Mesothelial cell of epicardium (in vitro differentiated cells): ENCODE measurements at regions not wholly inside any gene's neighbourhood (a gene's known extent, or its start where the extent isn't known, plus 50 kb on each side); places are given as distances from the start of the nearest gene placed in this dataset.

ENCODE experiments used
- DNase-seq, 2 experiments: peaks; one replicate each; pipeline ENCODE4 v3.0.0; 2021; ENCODE audit warnings: low spot score in 2 of 2; ENCODE audit not compliant: unreplicated experiment in 2 of 2
- H3K27ac Mint-ChIP-seq: 2 replicates; pipeline ENCODE4 v1.8.0; 2021; ENCODE audit warnings: mixed read lengths
- H3K27me3 Mint-ChIP-seq: 2 replicates; pipeline ENCODE4 v1.8.0; 2021; ENCODE audit warnings: low read depth, mixed read lengths
- H3K36me3 Mint-ChIP-seq: 2 replicates; pipeline ENCODE4 v1.8.0; 2021; ENCODE audit warnings: mixed read lengths
- H3K4me1 Mint-ChIP-seq: 2 replicates; pipeline ENCODE4 v1.8.0; 2021; ENCODE audit warnings: mixed read lengths
- H3K4me3 Mint-ChIP-seq: 2 replicates; pipeline ENCODE4 v1.8.0; 2021; ENCODE audit warnings: mild to moderate bottlenecking, moderate library complexity, mixed read lengths
- H3K9me3 Mint-ChIP-seq: 2 replicates; pipeline ENCODE4 v1.8.0; 2021; ENCODE audit warnings: mixed read lengths
- TF ChIP-seq, protein P1 (sequence below): fragments of 200-600 bp; sonication (generic); IDR thresholded peaks from one replicate; pipeline ENCODE4 v1.5.0; 2021; ENCODE audit warnings: antibody characterized with exemption; ENCODE audit not compliant: unreplicated experiment

DNA sequence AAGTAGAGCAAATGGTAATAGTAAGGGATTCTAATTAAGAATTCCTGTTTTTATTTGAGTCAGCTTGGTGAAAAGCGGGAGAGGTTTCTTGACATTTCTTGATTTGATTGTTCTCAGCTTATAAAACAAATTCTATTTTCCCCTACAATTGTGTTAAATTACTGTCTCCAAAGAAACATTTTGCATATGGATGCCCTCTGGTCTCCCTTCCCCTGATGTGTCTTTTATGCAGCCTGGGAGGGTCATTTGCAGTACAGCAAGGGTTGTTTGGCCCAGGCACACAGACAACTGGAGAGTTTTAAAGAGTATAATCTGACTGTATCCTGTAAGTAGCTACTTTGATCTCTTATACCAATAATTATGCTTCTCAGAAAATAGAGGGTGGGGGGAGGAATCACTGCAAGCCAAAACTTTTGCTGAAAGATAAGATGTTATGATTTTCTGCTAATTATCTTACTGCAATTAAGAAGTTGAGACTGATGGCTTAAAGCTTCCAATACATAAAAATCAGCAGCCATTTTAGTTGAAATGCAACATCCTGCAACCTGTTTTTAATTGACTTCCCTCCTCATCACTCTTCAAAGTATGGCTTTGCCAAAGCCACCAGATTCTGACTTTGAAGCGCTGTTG, 204.1 kb upstream of the SEMA6A start:
- Mint-ChIP-seq H3K4me1 (peaks cover 29% of the 10 kb centered on the region), H3K36me3 (no peaks in the 10 kb centered on the region), H3K9me3 (no peaks in the 10 kb centered on the region), H3K27me3 (no peaks in the 10 kb centered on the region), H3K4me3 (no peak overlapping the region), H3K27ac (no peak overlapping the region)
- TF ChIP-seq, protein P1, sequence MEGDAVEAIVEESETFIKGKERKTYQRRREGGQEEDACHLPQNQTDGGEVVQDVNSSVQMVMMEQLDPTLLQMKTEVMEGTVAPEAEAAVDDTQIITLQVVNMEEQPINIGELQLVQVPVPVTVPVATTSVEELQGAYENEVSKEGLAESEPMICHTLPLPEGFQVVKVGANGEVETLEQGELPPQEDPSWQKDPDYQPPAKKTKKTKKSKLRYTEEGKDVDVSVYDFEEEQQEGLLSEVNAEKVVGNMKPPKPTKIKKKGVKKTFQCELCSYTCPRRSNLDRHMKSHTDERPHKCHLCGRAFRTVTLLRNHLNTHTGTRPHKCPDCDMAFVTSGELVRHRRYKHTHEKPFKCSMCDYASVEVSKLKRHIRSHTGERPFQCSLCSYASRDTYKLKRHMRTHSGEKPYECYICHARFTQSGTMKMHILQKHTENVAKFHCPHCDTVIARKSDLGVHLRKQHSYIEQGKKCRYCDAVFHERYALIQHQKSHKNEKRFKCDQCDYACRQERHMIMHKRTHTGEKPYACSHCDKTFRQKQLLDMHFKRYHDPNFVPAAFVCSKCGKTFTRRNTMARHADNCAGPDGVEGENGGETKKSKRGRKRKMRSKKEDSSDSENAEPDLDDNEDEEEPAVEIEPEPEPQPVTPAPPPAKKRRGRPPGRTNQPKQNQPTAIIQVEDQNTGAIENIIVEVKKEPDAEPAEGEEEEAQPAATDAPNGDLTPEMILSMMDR, result no peak
- DNase-seq, result no peak

DNA sequence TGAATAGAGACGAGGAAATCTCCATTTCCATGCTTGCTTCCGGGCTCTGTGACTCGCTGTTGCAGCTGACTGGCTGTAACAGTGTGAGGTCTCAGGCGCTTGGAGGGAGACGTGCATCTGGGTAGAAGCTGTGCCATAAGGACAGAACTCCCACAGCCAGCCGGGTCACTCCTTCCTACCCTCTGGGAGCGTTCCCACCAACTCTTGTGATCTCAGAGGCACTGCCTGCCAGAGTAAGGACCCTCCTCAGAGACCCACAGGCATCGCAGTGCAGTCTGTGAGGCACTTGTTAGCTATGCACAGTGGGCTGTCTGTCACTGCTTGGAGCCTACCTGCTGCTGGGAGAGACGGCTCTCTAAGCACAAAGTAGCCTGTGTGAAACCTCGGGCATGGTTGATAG, 203.4 kb upstream of the SEMA6A start:
- Mint-ChIP-seq H3K36me3 (no peaks in the 10 kb centered on the region), H3K9me3 (no peaks in the 10 kb centered on the region), H3K27ac (no peak overlapping the region), H3K27me3 (no peaks in the 10 kb centered on the region), H3K4me3 (no peak overlapping the region), H3K4me1 (peaks cover 30% of the 10 kb centered on the region)
- TF ChIP-seq, protein P1, result no peak
- no peak for DNase-seq

DNA sequence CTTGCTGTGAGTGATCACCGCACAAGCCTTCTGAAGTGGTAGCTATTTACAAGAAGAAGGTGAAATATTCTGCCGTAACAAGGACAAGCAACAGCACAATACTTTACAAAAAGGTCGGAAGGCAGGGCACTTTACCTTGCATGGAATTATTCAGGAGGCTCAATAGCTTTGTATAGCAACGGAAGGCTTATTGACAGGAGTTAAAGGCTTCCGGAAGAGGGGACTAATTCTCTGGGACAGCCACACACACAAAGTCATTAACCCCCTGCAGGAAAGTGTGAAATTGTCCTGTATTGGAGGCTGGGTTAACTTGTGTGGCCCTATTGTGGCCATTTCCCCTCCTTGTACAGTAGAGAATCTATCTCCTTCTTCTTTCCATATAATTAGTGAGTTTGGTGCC, 199.3 kb upstream of the SEMA6A start:
- Mint-ChIP-seq H3K4me3 (no peak overlapping the region), H3K27me3 (no peaks in the 10 kb centered on the region), H3K27ac (no peak overlapping the region), H3K36me3 (no peaks in the 10 kb centered on the region), H3K9me3 (no peaks in the 10 kb centered on the region), H3K4me1 (peaks cover 46% of the 10 kb centered on the region)
- DNase-seq, result no peak
- TF ChIP-seq, protein P1, result no peak

DNA sequence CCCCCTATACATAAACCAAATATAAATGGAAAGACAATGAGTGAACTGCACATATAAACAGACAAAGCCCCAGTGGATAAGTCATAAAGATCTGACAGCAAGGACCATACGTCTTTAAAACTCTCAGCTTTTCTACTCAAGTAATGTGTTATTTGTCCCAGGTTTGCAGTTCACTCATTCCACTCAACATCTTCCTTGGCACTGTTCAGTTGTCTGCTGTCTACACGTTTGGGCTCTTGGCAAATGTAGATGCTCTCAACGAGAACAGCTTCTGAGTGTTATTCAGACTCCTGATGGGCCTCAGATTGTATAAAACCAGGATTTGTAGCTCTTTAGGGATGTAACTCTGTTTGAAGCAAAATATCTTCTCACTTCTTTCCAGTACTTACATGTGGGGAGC, 198.2 kb upstream of the SEMA6A start:
- TF ChIP-seq, protein P1, result no peak
- H3K4me3 Mint-ChIP-seq, result no peak overlapping the region
- no peaks in the 10 kb centered on the region for H3K9me3 Mint-ChIP-seq
- peaks cover 35% of the 10 kb centered on the region for H3K4me1 Mint-ChIP-seq
- H3K27ac Mint-ChIP-seq, result no peak overlapping the region
- H3K36me3 Mint-ChIP-seq, result no peaks in the 10 kb centered on the region
- DNase-seq, result no peak
- H3K27me3 Mint-ChIP-seq, result no peaks in the 10 kb centered on the region

DNA sequence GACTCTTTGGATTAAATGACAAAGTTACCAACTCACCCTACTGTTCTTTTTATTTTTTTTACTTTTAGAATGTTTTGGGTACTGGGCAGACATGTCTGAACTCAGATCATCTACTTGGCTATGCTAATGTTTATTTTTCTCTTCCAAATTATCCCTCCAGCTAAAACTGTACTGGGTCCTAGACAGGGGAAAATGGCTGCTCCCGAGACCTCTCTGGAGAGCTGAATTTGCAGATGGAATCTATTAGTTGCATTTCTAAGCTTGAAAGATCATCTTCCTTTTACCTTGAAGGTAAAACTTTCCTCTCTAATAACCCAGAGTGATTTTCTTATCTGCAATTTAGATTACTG, 197.5 kb upstream of the SEMA6A start:
- TF ChIP-seq, protein P1, result no peak
- Mint-ChIP-seq H3K4me1 (peaks cover 33% of the 10 kb centered on the region), H3K27me3 (no peaks in the 10 kb centered on the region), H3K36me3 (no peaks in the 10 kb centered on the region), H3K4me3 (no peak overlapping the region), H3K27ac (no peak overlapping the region), H3K9me3 (no peaks in the 10 kb centered on the region)
- DNase-seq, result no peak
